ENCODE measurements at regions not wholly inside any gene's neighbourhood (a gene's known extent, or its start where the extent isn't known, plus 50 kb on each side); places are given as distances from the start of the nearest gene placed in this dataset.

DNA sequence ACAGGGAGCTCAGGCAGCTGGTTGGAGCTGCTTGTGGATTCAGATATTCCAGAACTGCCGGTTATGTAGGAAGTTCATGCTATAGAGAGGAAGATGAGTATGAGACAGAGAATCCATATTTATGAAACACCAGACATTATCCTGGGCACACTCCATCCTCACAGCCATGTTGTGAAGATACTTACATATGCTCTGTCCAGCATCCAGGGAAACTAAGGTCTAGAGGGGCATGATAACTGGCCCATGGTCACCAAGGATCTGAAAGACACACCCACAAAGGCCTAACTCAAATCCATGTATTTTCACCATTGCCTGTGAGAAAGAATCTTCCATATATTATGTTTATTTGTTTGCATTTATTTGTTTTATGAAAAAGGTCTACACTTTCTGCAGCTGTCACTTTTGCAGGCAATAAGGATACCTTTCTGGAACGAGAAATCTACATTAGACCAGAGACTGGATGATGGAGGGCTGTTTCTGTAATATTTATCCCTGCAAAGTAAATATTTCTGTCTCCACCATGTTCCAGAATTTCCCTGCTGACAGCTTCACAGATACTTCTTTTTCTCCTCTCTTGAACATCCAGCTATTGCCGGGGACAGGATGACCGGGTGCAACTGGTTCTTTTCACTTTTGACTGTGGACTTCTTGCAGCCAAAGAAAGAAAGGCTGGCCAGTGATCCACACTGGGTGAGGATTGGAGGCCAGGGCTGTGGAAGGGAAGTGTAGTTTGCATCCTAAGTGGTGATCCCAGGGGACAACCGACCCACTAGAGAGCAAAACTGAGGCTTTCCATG lies 145.9 kb upstream of the NAV2 start:
- Histone ChIP-seq H4K91ac (replicated peaks; ENCODE audit: insufficient read length, low read length) (no peak overlapping the region), H3K23me2 (ENCODE audit: low read depth, low read length) (no peaks in the 10 kb centered on the region), H3K36me3 (ENCODE audit: control insufficient read depth in 2 of 4, insufficient read depth in 4 of 4, low read length in 3 of 4) (no peaks in the 10 kb centered on the region), H2AFZ (ENCODE audit: low read length) (no peak overlapping the region), H3K79me1 (ENCODE audit: low read depth, low read length) (no peaks in the 10 kb centered on the region), H3K14ac (ENCODE audit: insufficient read length) (no peak overlapping the region), H2AK5ac (ENCODE audit: low read depth, low read length) (no peak overlapping the region), H3K27ac (ENCODE audit: low read depth, low read length) (no peak overlapping the region), H3K9me3 (ENCODE audit: insufficient read depth in 2 of 2, low read depth in 1 of 2, low read length in 1 of 2) (no peaks in the 10 kb centered on the region), H2BK120ac (replicated peaks; ENCODE audit: low read depth, low read length) (no peak overlapping the region), H3K9ac (replicated peaks in 1 of 4; ENCODE audit: extremely low read depth in 1 of 4, low read depth in 3 of 4, low read length in 3 of 4) (no peak overlapping the region), H3K4me3 (ENCODE audit: extremely low read depth in 1 of 4, insufficient read depth in 2 of 4, low read depth in 3 of 4, low read length in 4 of 4) (no peak overlapping the region), H3K27me3 (replicated peaks in 1 of 4; ENCODE audit: control insufficient read depth in 3 of 4, extremely low read depth in 1 of 4, insufficient read depth in 3 of 4, low read length in 3 of 4) (no peaks in the 10 kb centered on the region; a peak in 1 of 7 replicates), H4K5ac (ENCODE audit: insufficient read length, low read depth, low read length) (no peak overlapping the region), H3K56ac (replicated peaks; ENCODE audit: insufficient read length, low read depth, low read length) (no peak overlapping the region), H3K79me2 (ENCODE audit: control insufficient read depth in 1 of 2, insufficient read depth in 2 of 2, low read length in 2 of 2) (no peaks in the 10 kb centered on the region), H3K18ac (ENCODE audit: extremely low read depth, low read length) (no peak overlapping the region), H2BK15ac (ENCODE audit: low read length) (no peak overlapping the region), H3K4ac (replicated peaks; ENCODE audit: insufficient read length, low read depth, low read length) (no peak overlapping the region), H4K20me1 (replicated peaks in 1 of 2; ENCODE audit: control insufficient read depth in 1 of 2, insufficient read depth in 2 of 2, low read length in 2 of 2) (no peaks in the 10 kb centered on the region), H3K4me2 (ENCODE audit: insufficient read depth in 1 of 2, low read depth in 2 of 2, low read length in 2 of 2) (no peak overlapping the region), H4K8ac (ENCODE audit: extremely low read depth, insufficient read depth, low read length) (no peak overlapping the region), H2BK20ac (ENCODE audit: low read length) (no peak overlapping the region), H2BK12ac (ENCODE audit: low read depth, low read length) (no peak overlapping the region), H3K23ac (ENCODE audit: insufficient read length) (no peak overlapping the region), H3K4me1 (replicated peaks in 1 of 4; ENCODE audit: control insufficient read depth in 3 of 4, insufficient read depth in 4 of 4, low read length in 3 of 4) (no peaks in the 10 kb centered on the region), H2BK5ac (ENCODE audit: low read depth, low read length) (no peak overlapping the region)
- DNase-seq (ENCODE audit: low read depth in 1 of 2, low spot score in 2 of 2) = no peak
- POLR2A ChIA-PET (ENCODE audit: partially characterized antibody) = no interaction called here
- WGBS, 2 experiments (ENCODE audit: extremely low coverage in 1 of 2, insufficient coverage in 1 of 2, insufficient read length in 1 of 2, insufficient replicate concordance in 2 of 2, low coverage in 1 of 2, low lambda C conversion rate in 2 of 2, missing lambda C conversion rate in 1 of 2) = 83% methylated on average over 5 of the region's 5 CpGs; no CpG with 5 or more reads in 1 of the 2 experiments
- TF ChIP-seq KDM4A (IDR thresholded peaks at IDR 0.05; ENCODE audit: low read depth, low read length, severe bottlenecking) = no peak
- CTCF ChIA-PET (ENCODE audit: partially characterized antibody) = interaction anchor here (0.9 to 9.0 kb wide), 9 partner anchors 9 to 383 kb away, joined by 3 to 104 read pairs (median 5); no protein-coding TSS in a partner anchor
- FAIRE-seq = no peak
